ENCODE measurements at regions not wholly inside any gene's neighbourhood (a gene's known extent, or its start where the extent isn't known, plus 50 kb on each side); places are given as distances from the start of the nearest gene placed in this dataset.

GRCh38 chr2:6480514-6480913 lies 385.2 kb downstream of the CMPK2 start:
- TF ChIP-seq CTCF (IDR thresholded peaks at IDR 0.05), result no peak
- peaks cover 3% of the 10 kb centered on the region for H3K27me3 Mint-ChIP-seq (ENCODE audit: low read depth, poor library complexity)
- peaks cover 5% of the 10 kb centered on the region for H3K36me3 Mint-ChIP-seq (ENCODE audit: low read depth)
- peaks cover 28% of the 10 kb centered on the region for H3K4me1 Mint-ChIP-seq
- no peak for DNase-seq
- H3K9me3 Mint-ChIP-seq, result peaks cover 43% of the 10 kb centered on the region
- H3K27ac Mint-ChIP-seq, result no peak overlapping the region
- H3K4me3 Mint-ChIP-seq, result no peak overlapping the region

GRCh38 chr2:6482256-6482655 lies 383.5 kb downstream of the CMPK2 start:
- peaks cover 28% of the 10 kb centered on the region for H3K4me1 Mint-ChIP-seq
- DNase-seq, result no peak
- no peak for TF ChIP-seq CTCF (IDR thresholded peaks at IDR 0.05)
- H3K9me3 Mint-ChIP-seq, result peaks cover 43% of the 10 kb centered on the region
- peaks cover 3% of the 10 kb centered on the region for H3K27me3 Mint-ChIP-seq (ENCODE audit: low read depth, poor library complexity)
- H3K27ac Mint-ChIP-seq, result peak overlapping the region; percentile 26
- peak overlapping the region; percentile 43 for H3K4me3 Mint-ChIP-seq
- peaks cover 5% of the 10 kb centered on the region for H3K36me3 Mint-ChIP-seq (ENCODE audit: low read depth)

- Mint-ChIP-seq H3K36me3 (ENCODE audit: low read depth) (peaks cover 5% of the 10 kb centered on the region), H3K4me3 (no peak overlapping the region), H3K27ac (no peak overlapping the region), H3K27me3 (ENCODE audit: low read depth, poor library complexity) (peaks cover 4% of the 10 kb centered on the region), H3K9me3 (peaks cover 15% of the 10 kb centered on the region), H3K4me1 (peaks cover 10% of the 10 kb centered on the region)
- no peak for TF ChIP-seq CTCF (IDR thresholded peaks at IDR 0.05)
- no peak for DNase-seq
These were observed 377.9 kb downstream of the CMPK2 start for GRCh38 chr2:6487765-6488164.

GRCh38 chr2:6492573-6492972 lies 373.1 kb downstream of the CMPK2 start:
- no peak for DNase-seq
- H3K4me3 Mint-ChIP-seq, result no peak overlapping the region
- TF ChIP-seq CTCF (IDR thresholded peaks at IDR 0.05), result no peak

GRCh38 chr2:6493266-6493665 lies 372.4 kb downstream of the CMPK2 start:
- no peak for TF ChIP-seq CTCF (IDR thresholded peaks at IDR 0.05)
- no peak for DNase-seq
- H3K9me3 Mint-ChIP-seq, result no peaks in the 10 kb centered on the region
- no peaks in the 10 kb centered on the region for H3K36me3 Mint-ChIP-seq (ENCODE audit: low read depth)
- H3K4me3 Mint-ChIP-seq, result no peak overlapping the region
- H3K27me3 Mint-ChIP-seq (ENCODE audit: low read depth, poor library complexity), result peaks cover 4% of the 10 kb centered on the region
- peaks cover 6% of the 10 kb centered on the region for H3K4me1 Mint-ChIP-seq
- no peak overlapping the region for H3K27ac Mint-ChIP-seq

More at GRCh38 chr2:6492573-6492972, 373.1 kb downstream of the CMPK2 start:
- Mint-ChIP-seq H3K27me3 (ENCODE audit: low read depth, poor library complexity) (peaks cover 4% of the 10 kb centered on the region), H3K4me1 (peaks cover 3% of the 10 kb centered on the region), H3K9me3 (no peaks in the 10 kb centered on the region), H3K27ac (no peak overlapping the region), H3K36me3 (ENCODE audit: low read depth) (no peaks in the 10 kb centered on the region)

GRCh38 chr2:6493669-6494068 lies 372.0 kb downstream of the CMPK2 start:
- Mint-ChIP-seq H3K27me3 (ENCODE audit: low read depth, poor library complexity) (peaks cover 8% of the 10 kb centered on the region), H3K9me3 (no peaks in the 10 kb centered on the region), H3K4me3 (no peak overlapping the region), H3K4me1 (peaks cover 6% of the 10 kb centered on the region), H3K27ac (no peak overlapping the region), H3K36me3 (ENCODE audit: low read depth) (no peaks in the 10 kb centered on the region)
- DNase-seq, result no peak
- no peak for TF ChIP-seq CTCF (IDR thresholded peaks at IDR 0.05)
